Heart left ventricle (tissue), 16 donors: ENCODE measurements at regions not wholly inside any gene's neighbourhood (a gene's known extent, or its start where the extent isn't known, plus 50 kb on each side); places are given as distances from the start of the nearest gene placed in this dataset.

ENCODE experiments used
- ATAC-seq, 4 donors: fragments of 200-7000 bp; cut with Tn5 transposase; one replicate each; pipeline ENCODE4 v1.9.1; 2020 to 2022; ENCODE audit warnings: moderate library complexity in 4 of 4, mild to moderate bottlenecking in 3 of 4, moderate number of reproducible peaks in 1 of 4
- DNase-seq, 5 donors: peaks; one replicate each; pipeline ENCODE4 v3.0.0-alpha.2; 2020
- H3K27ac ChIP-seq, 12 donors: fragments of 200-600 bp; sonication (generic) in 4 of 12; one replicate each; pipeline versions ENCODE4 v1.5.0 to v1.8.0; 2016 to 2022; ENCODE audit warnings: mild to moderate bottlenecking in 2 of 12
- H3K27me3 ChIP-seq, 9 donors: fragments of 200-600 bp; sonication (generic) in 2 of 9; one replicate each; pipeline versions ENCODE4 v1.5.1 to v1.8.0; 2016 to 2022; ENCODE audit warnings: mild to moderate bottlenecking in 3 of 9
- H3K36me3 ChIP-seq, 9 donors: fragments of 200-600 bp; sonication (generic) in 2 of 9; one replicate each; pipeline versions ENCODE4 v1.5.0 to v1.8.0; 2018 to 2022; ENCODE audit warnings: mild to moderate bottlenecking in 2 of 9
- H3K4me1 ChIP-seq, 12 donors: fragments of 200-600 bp; sonication (generic) in 4 of 12; one replicate each; pipeline versions ENCODE4 v1.5.0 to v1.8.0; 2016 to 2022; ENCODE audit warnings: mild to moderate bottlenecking in 3 of 12
- H3K4me3 ChIP-seq, 12 donors: fragments of 200-600 bp; sonication (generic) in 4 of 12; one replicate each; pipeline versions ENCODE4 v1.5.0 to v1.8.0; 2017 to 2022; ENCODE audit warnings: mild to moderate bottlenecking in 9 of 12, moderate library complexity in 4 of 12
- H3K9me3 ChIP-seq, 12 donors: fragments of 200-600 bp; sonication (generic) in 4 of 12; one replicate each; pipeline versions ENCODE4 v1.5.0 to v1.8.0; 2016 to 2022; ENCODE audit warnings: mild to moderate bottlenecking in 1 of 12
- CTCF ChIP-seq, 12 donors: fragments of 200-600 bp; sonication (generic) in 4 of 12; IDR thresholded peaks; one replicate each; pipeline versions ENCODE4 v1.5.0 to v1.8.0; 2018 to 2022; ENCODE audit warnings: antibody characterized with exemption in 12 of 12, mild to moderate bottlenecking in 5 of 12
- POLR2A ChIP-seq, 2 donors: fragments of 450-650 bp; IDR thresholded peaks; one replicate each; pipeline ENCODE4 v1.6.1; 2017; ENCODE audit warnings: antibody characterized with exemption in 2 of 2, mild to moderate bottlenecking in 2 of 2, moderate library complexity in 2 of 2
- WGBS, 4 donors: extraction: QIAGEN DNeasy Blood & Tissue Kit in 2 of 4; methylation state at CpG; one replicate each; pipeline versions ENCODE4 v1.1.5 to v1.1.7; 2013 to 2018; 5-methylcytosine and 5-hydroxymethylcytosine counted together
- intact Hi-C, 10 donors: fragments of 100-400 bp; cut with DNase I; formaldehyde crosslinking; loops; one replicate each; pipeline versions ENCODE4 v1.11.1 to v1.14.2; 2022
- donor health status: ischemic (EF 13 %, LVEDD 7.1; RV severe dilation, severe dysfunction).
- donor health status: healthy with polysubstance abuse.
- donor health status: DM: no; HTN: yes; CAD: no.
- donor health status: DM: no; HTN: no; CAD: no.
- donor health status: ischemic (EF 25% LVEDD 6.9; RV normal size, moderate dysfunction).
- donor health status: ischemic (EF 25% LVEDD 5.7; RV mildly dilated, moderate dysfunction).
- donor health status: healthy.
- donor health status: DM: yes; HTN: yes; CAD: no.
- donor health status: ischemic (EF 35%, LVEDD 5.7; RV mildly dilated, moderate dysfunction).
- donor health status: nonischemic (EF 11% LVEDD 7.7; RV severe dilation, severe dysfunction).
- donor health status: DM: yes; HTN: yes; CAD: no.
- donor health status: PGD.
- donor health status: ischemic (EF 29% LVEDD 5.4; RV normal size, mild dysfunction).
- donor health status: nonischemic (EF 23%, LVEDD 6.1; RV moderate dilation, normal function).

GRCh38 chr1:112805155-112805853 is 90.2 kb upstream of the PPM1J start:
- intact Hi-C loops: loop anchor here in 6 of 10 donors (2.0 to 5.0 kb wide), 5 partner anchors 77 to 237 kb away; partner anchors contain the start of gene SLC16A1 (in 2 of the 6)
- WGBS, 4 donors: 71 to 96% (median 83%) methylated on average over 3 of the region's 3 CpGs
- Histone ChIP-seq H3K4me3 (no peak overlapping the region), H3K36me3 (no peaks in the 10 kb centered on the region), H3K27ac (no peak overlapping the region), H3K27me3 (no peaks in the 10 kb centered on the region), H3K4me1 (peaks cover 0 to 12% (median 3%) of the 10 kb centered on the region in 12 donors), H3K9me3 (no peaks in the 10 kb centered on the region)
- TF ChIP-seq CTCF (IDR thresholded peaks at IDR 0.05) (no peak), POLR2A (IDR thresholded peaks at IDR 0.05) (no peak)
- ATAC-seq: no peak
- DNase-seq: no peak

- H3K27ac ChIP-seq: no peak overlapping the region
- ATAC-seq (peak; percentile 72 to 89 (median 86)), DNase-seq (peak; percentile 60 to 77 (median 65))
- no peaks in the 10 kb centered on the region for H3K27me3 ChIP-seq
- H3K4me3 ChIP-seq: no peak overlapping the region
- H3K36me3 ChIP-seq: no peaks in the 10 kb centered on the region
- no peaks in the 10 kb centered on the region for H3K9me3 ChIP-seq
- H3K4me1 ChIP-seq: peaks cover 0 to 8% (median 2%) of the 10 kb centered on the region in 12 donors
- 52 to 62% (median 56%) methylated on average over 4 to 10 of the region's 10 CpGs for WGBS, 4 donors
- peak; percentile 46 to 78 (median 68) for TF ChIP-seq CTCF (IDR thresholded peaks at IDR 0.05)
- TF ChIP-seq POLR2A (IDR thresholded peaks at IDR 0.05): no peak
- intact Hi-C loops: loop anchor here (1.0 to 2.0 kb wide), 4 partner anchors 85 to 88 kb away; a partner anchor contains a TSS
Measured at GRCh38 chr1:112803906-112804762, 89.0 kb upstream of the PPM1J start.

- no peaks in the 10 kb centered on the region for H3K9me3 ChIP-seq
- H3K4me1 ChIP-seq: no peaks in the 10 kb centered on the region
- no peak for TF ChIP-seq CTCF (IDR thresholded peaks at IDR 0.05)
- TF ChIP-seq POLR2A (IDR thresholded peaks at IDR 0.05): no peak
- intact Hi-C loops: no loop called here
- no peak overlapping the region for H3K27ac ChIP-seq
- H3K4me3 ChIP-seq: no peak overlapping the region
- 29 to 55% (median 45%) methylated on average over 2 of the region's 2 CpGs for WGBS, 4 donors
- no peaks in the 10 kb centered on the region for H3K36me3 ChIP-seq
- no peaks in the 10 kb centered on the region for H3K27me3 ChIP-seq
- DNase-seq: no peak
- ATAC-seq: no peak
Measured at GRCh38 chr1:112800289-112800688, 85.2 kb upstream of the PPM1J start.

GRCh38 chr1:112798292-112798691 is 83.2 kb upstream of the PPM1J start:
- intact Hi-C loops: no loop called here
- Histone ChIP-seq H3K27ac (no peak overlapping the region), H3K27me3 (no peaks in the 10 kb centered on the region), H3K36me3 (no peaks in the 10 kb centered on the region), H3K9me3 (no peaks in the 10 kb centered on the region), H3K4me3 (no peak overlapping the region), H3K4me1 (no peaks in the 10 kb centered on the region)
- no peak for ATAC-seq
- DNase-seq: no peak
- no peak for TF ChIP-seq POLR2A (IDR thresholded peaks at IDR 0.05)
- TF ChIP-seq CTCF (IDR thresholded peaks at IDR 0.05): no peak
- 66 to 82% (median 78%) methylated on average over 3 of the region's 3 CpGs for WGBS, 4 donors
